ENCODE measurements at regions not wholly inside any gene's neighbourhood (a gene's known extent, or its start where the extent isn't known, plus 50 kb on each side); places are given as distances from the start of the nearest gene placed in this dataset.

DNA sequence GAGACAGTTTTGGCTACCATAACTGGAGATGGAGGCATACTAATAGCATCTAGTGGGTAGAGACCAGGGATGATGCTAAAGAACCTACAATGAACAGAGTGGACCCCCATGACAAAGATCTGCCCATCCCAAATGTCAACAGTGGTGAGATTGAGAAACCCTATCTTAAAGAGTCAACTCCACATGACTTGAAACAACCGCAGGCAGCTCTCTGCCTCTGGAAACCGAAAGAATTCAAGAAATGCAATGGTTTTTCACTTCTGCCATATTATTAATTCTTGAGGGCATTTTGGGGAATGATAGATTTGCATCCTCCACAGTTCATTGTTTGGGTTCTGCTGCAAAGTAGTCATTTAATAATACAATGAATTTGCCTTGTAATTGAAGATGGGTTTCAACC, 463.4 kb downstream of the MAFB start:
- no peak overlapping the region for H3K9ac ChIP-seq (ENCODE audit: low read depth, low read length)
- no peaks in the 10 kb centered on the region for H3K27me3 ChIP-seq (ENCODE audit: control insufficient read depth, insufficient read depth, low read length)

GRCh38 chr20:40223810-40224209, 465.2 kb downstream of the MAFB start:
- Histone ChIP-seq H3K9me3 (ENCODE audit: control insufficient read depth, insufficient read depth, low read length) (no peaks in the 10 kb centered on the region), H3K36me3 (ENCODE audit: control insufficient read depth, insufficient read depth, low read length) (no peaks in the 10 kb centered on the region), H3K27me3 (ENCODE audit: control insufficient read depth, insufficient read depth, low read length) (no peaks in the 10 kb centered on the region), H3K4me1 (ENCODE audit: control insufficient read depth, insufficient read depth, low read length) (no peaks in the 10 kb centered on the region), H3K9ac (ENCODE audit: low read depth, low read length) (no peak overlapping the region), H3K4me3 (ENCODE audit: low read depth, low read length) (no peak overlapping the region)

More for the DNA sequence above, 463.4 kb downstream of the MAFB start:
- H3K4me1 ChIP-seq (ENCODE audit: control insufficient read depth, insufficient read depth, low read length), result no peaks in the 10 kb centered on the region
- no peaks in the 10 kb centered on the region for H3K9me3 ChIP-seq (ENCODE audit: control insufficient read depth, insufficient read depth, low read length)
- no peak overlapping the region for H3K4me3 ChIP-seq (ENCODE audit: low read depth, low read length)
- H3K36me3 ChIP-seq (ENCODE audit: control insufficient read depth, insufficient read depth, low read length), result no peaks in the 10 kb centered on the region

- no peak overlapping the region for H3K9ac ChIP-seq (ENCODE audit: low read depth, low read length)
- no peaks in the 10 kb centered on the region for H3K9me3 ChIP-seq (ENCODE audit: control insufficient read depth, insufficient read depth, low read length)
- no peaks in the 10 kb centered on the region for H3K27me3 ChIP-seq (ENCODE audit: control insufficient read depth, insufficient read depth, low read length)
- H3K36me3 ChIP-seq (ENCODE audit: control insufficient read depth, insufficient read depth, low read length), result no peaks in the 10 kb centered on the region
- H3K4me3 ChIP-seq (ENCODE audit: low read depth, low read length), result no peak overlapping the region
- no peaks in the 10 kb centered on the region for H3K4me1 ChIP-seq (ENCODE audit: control insufficient read depth, insufficient read depth, low read length)
Measured at GRCh38 chr20:40218971-40219370, 470.1 kb downstream of the MAFB start.

GRCh38 chr20:40218316-40218969, 470.6 kb downstream of the MAFB start:
- Histone ChIP-seq H3K9ac (ENCODE audit: low read depth, low read length) (no peak overlapping the region), H3K4me1 (ENCODE audit: control insufficient read depth, insufficient read depth, low read length) (no peaks in the 10 kb centered on the region), H3K4me3 (ENCODE audit: low read depth, low read length) (no peak overlapping the region), H3K9me3 (ENCODE audit: control insufficient read depth, insufficient read depth, low read length) (no peaks in the 10 kb centered on the region), H3K27me3 (ENCODE audit: control insufficient read depth, insufficient read depth, low read length) (no peaks in the 10 kb centered on the region), H3K36me3 (ENCODE audit: control insufficient read depth, insufficient read depth, low read length) (no peaks in the 10 kb centered on the region)

GRCh38 chr20:40207655-40208054, 481.4 kb downstream of the MAFB start:
- Histone ChIP-seq H3K9ac (ENCODE audit: low read depth, low read length) (no peak overlapping the region), H3K4me3 (ENCODE audit: low read depth, low read length) (no peak overlapping the region), H3K9me3 (ENCODE audit: control insufficient read depth, insufficient read depth, low read length) (no peaks in the 10 kb centered on the region), H3K36me3 (ENCODE audit: control insufficient read depth, insufficient read depth, low read length) (no peaks in the 10 kb centered on the region), H3K27me3 (ENCODE audit: control insufficient read depth, insufficient read depth, low read length) (no peaks in the 10 kb centered on the region), H3K4me1 (ENCODE audit: control insufficient read depth, insufficient read depth, low read length) (no peaks in the 10 kb centered on the region)

- no peaks in the 10 kb centered on the region for H3K36me3 ChIP-seq (ENCODE audit: control insufficient read depth, insufficient read depth, low read length)
- no peak overlapping the region for H3K9ac ChIP-seq (ENCODE audit: low read depth, low read length)
- no peaks in the 10 kb centered on the region for H3K9me3 ChIP-seq (ENCODE audit: control insufficient read depth, insufficient read depth, low read length)
- H3K4me1 ChIP-seq (ENCODE audit: control insufficient read depth, insufficient read depth, low read length), result no peaks in the 10 kb centered on the region
- H3K4me3 ChIP-seq (ENCODE audit: low read depth, low read length), result no peak overlapping the region
- H3K27me3 ChIP-seq (ENCODE audit: control insufficient read depth, insufficient read depth, low read length), result no peaks in the 10 kb centered on the region
Measured at GRCh38 chr20:40205971-40206370, 483.1 kb downstream of the MAFB start.

DNA sequence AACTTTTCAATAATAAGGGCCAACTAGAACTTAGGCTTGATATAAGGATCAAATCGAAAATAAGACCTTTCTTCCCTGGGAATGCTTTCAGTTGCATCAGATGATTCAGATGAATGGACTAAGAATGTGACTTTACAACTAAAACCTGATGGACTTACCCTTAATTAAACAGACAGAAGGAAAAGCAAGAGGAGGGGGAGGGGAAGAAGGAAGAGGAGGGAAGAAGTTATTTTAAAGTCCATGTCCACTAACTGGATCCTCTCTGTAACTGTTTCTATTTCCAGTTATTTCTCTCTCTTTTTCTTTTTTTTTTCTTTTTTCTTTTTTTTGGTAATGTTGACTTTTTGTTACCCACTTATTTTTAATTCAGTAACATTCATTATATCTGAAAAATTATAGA, 486.0 kb downstream of the MAFB start:
- Histone ChIP-seq H3K4me1 (ENCODE audit: control insufficient read depth, insufficient read depth, low read length) (no peaks in the 10 kb centered on the region), H3K9me3 (ENCODE audit: control insufficient read depth, insufficient read depth, low read length) (no peaks in the 10 kb centered on the region), H3K36me3 (ENCODE audit: control insufficient read depth, insufficient read depth, low read length) (no peaks in the 10 kb centered on the region), H3K9ac (ENCODE audit: low read depth, low read length) (no peak overlapping the region), H3K27me3 (ENCODE audit: control insufficient read depth, insufficient read depth, low read length) (no peaks in the 10 kb centered on the region), H3K4me3 (ENCODE audit: low read depth, low read length) (no peak overlapping the region)

DNA sequence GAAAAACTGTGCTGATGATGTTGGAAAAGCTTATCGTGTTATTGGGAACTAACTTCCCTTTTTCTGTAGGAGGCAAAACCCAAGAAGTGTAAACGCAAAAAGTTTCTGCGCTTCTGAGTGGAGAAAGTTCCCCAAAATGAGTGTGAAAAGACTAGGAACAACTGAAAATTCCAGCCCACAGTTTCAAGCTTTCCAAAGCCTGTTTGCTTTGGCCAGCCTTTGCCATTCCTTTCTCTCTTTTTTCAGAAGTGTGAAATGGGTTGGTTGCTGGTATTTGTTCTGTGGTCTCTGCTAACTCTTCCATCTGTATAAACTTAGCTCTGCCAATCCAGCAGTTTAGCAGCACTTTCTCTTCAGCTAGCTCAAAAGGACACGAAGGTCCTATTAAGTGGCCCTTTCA, 491.3 kb downstream of the MAFB start:
- Histone ChIP-seq H3K9ac (ENCODE audit: low read depth, low read length) (no peak overlapping the region), H3K4me1 (ENCODE audit: control insufficient read depth, insufficient read depth, low read length) (peaks cover 4% of the 10 kb centered on the region), H3K27me3 (ENCODE audit: control insufficient read depth, insufficient read depth, low read length) (no peaks in the 10 kb centered on the region), H3K9me3 (ENCODE audit: control insufficient read depth, insufficient read depth, low read length) (no peaks in the 10 kb centered on the region), H3K36me3 (ENCODE audit: control insufficient read depth, insufficient read depth, low read length) (no peaks in the 10 kb centered on the region), H3K4me3 (ENCODE audit: low read depth, low read length) (no peak overlapping the region)

GRCh38 chr20:40196846-40197436, 492.1 kb downstream of the MAFB start:
- no peak overlapping the region for H3K9ac ChIP-seq (ENCODE audit: low read depth, low read length)
- no peaks in the 10 kb centered on the region for H3K36me3 ChIP-seq (ENCODE audit: control insufficient read depth, insufficient read depth, low read length)
- no peak overlapping the region for H3K4me3 ChIP-seq (ENCODE audit: low read depth, low read length)
- H3K4me1 ChIP-seq (ENCODE audit: control insufficient read depth, insufficient read depth, low read length), result peaks cover 4% of the 10 kb centered on the region
- H3K27me3 ChIP-seq (ENCODE audit: control insufficient read depth, insufficient read depth, low read length), result no peaks in the 10 kb centered on the region
- H3K9me3 ChIP-seq (ENCODE audit: control insufficient read depth, insufficient read depth, low read length), result no peaks in the 10 kb centered on the region

DNA sequence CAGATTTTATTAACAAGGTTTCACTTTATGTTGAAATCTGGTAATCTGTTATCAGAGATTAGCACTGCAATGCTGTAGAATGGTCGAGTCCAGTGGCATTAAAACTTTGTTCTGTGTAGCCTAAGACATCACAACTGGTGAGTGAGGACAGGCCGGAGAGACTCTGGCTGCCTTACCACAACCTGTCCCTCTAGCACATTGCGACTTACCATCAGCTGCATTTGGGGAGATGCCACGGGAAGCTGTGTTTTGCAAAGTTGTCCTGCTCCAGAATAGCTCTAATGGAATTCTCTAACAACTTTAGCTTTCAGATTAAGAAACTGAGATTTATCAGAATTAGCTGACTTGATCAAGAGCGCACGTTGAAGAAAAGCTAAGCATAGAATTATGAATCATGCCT, 493.3 kb downstream of the MAFB start:
- H3K4me1 ChIP-seq (ENCODE audit: control insufficient read depth, insufficient read depth, low read length), result peaks cover 4% of the 10 kb centered on the region
- no peaks in the 10 kb centered on the region for H3K27me3 ChIP-seq (ENCODE audit: control insufficient read depth, insufficient read depth, low read length)
- H3K9ac ChIP-seq (ENCODE audit: low read depth, low read length), result no peak overlapping the region

GRCh38 chr20:40192529-40192928, 496.5 kb downstream of the MAFB start:
- H3K4me3 ChIP-seq (ENCODE audit: low read depth, low read length), result no peak overlapping the region
- H3K27me3 ChIP-seq (ENCODE audit: control insufficient read depth, insufficient read depth, low read length), result no peaks in the 10 kb centered on the region
- peaks cover 4% of the 10 kb centered on the region for H3K4me1 ChIP-seq (ENCODE audit: control insufficient read depth, insufficient read depth, low read length)
- no peaks in the 10 kb centered on the region for H3K9me3 ChIP-seq (ENCODE audit: control insufficient read depth, insufficient read depth, low read length)
- H3K36me3 ChIP-seq (ENCODE audit: control insufficient read depth, insufficient read depth, low read length), result no peaks in the 10 kb centered on the region
- no peak overlapping the region for H3K9ac ChIP-seq (ENCODE audit: low read depth, low read length)

More for the DNA sequence above, 493.3 kb downstream of the MAFB start:
- no peaks in the 10 kb centered on the region for H3K9me3 ChIP-seq (ENCODE audit: control insufficient read depth, insufficient read depth, low read length)
- H3K4me3 ChIP-seq (ENCODE audit: low read depth, low read length), result no peak overlapping the region
- no peaks in the 10 kb centered on the region for H3K36me3 ChIP-seq (ENCODE audit: control insufficient read depth, insufficient read depth, low read length)

DNA sequence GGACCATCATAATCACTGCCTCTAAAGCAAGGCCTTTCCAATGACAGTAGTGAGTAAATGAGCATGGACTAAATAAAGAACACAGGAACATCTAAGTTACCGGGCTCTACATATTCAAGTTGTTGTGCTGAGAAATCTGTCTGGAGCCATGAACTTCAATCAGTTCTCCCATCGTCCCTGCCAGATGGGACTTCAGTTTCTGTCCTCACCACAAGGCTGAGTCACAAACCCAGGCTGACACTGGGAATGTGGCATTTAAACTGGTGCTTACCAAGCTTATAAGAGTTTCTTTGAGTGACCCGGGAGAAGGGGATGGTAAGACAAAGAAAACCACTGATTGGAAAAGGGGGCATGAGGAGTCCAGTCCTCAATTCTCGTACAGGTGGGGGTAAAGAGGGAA, 497.0 kb downstream of the MAFB start:
- H3K36me3 ChIP-seq (ENCODE audit: control insufficient read depth, insufficient read depth, low read length), result no peaks in the 10 kb centered on the region
- H3K9ac ChIP-seq (ENCODE audit: low read depth, low read length), result no peak overlapping the region
- no peaks in the 10 kb centered on the region for H3K27me3 ChIP-seq (ENCODE audit: control insufficient read depth, insufficient read depth, low read length)
- no peak overlapping the region for H3K4me3 ChIP-seq (ENCODE audit: low read depth, low read length)
- H3K4me1 ChIP-seq (ENCODE audit: control insufficient read depth, insufficient read depth, low read length), result peaks cover 4% of the 10 kb centered on the region
- no peaks in the 10 kb centered on the region for H3K9me3 ChIP-seq (ENCODE audit: control insufficient read depth, insufficient read depth, low read length)
